ENCODE measurements at regions not wholly inside any gene's neighbourhood (a gene's known extent, or its start where the extent isn't known, plus 50 kb on each side); places are given as distances from the start of the nearest gene placed in this dataset.
"Not testable (repeated sequence)": the region's sequence is repeated elsewhere in the genome, so short reads cannot be mapped to it uniquely, and the experiment has no call there.

- H3K36me3 ChIP-seq (ENCODE audit: control insufficient read depth, insufficient read depth, low read length): no peaks in the 10 kb centered on the region
- peak overlapping the region; percentile 13 for H3K27ac ChIP-seq (ENCODE audit: low read depth, low read length, severe bottlenecking)
- H3K4me1 ChIP-seq (ENCODE audit: control insufficient read depth, insufficient read depth, low read length, poor library complexity, severe bottlenecking): peaks cover 18% of the 10 kb centered on the region
- no peak overlapping the region for H3K4me3 ChIP-seq (ENCODE audit: extremely low read depth, insufficient read depth, low read length, poor library complexity, severe bottlenecking)
- no peaks in the 10 kb centered on the region for H3K9me3 ChIP-seq (ENCODE audit: control insufficient read depth, low read length)
- 80 to 84% methylated on average over 9 to 12 of the region's 13 CpGs for WGBS, 2 experiments (ENCODE audit: insufficient coverage in 2 of 2)
Observed at GRCh38 chr4:152063621-152064240, 302.9 kb upstream of the GATB start.

- Histone ChIP-seq H3K36me3 (ENCODE audit: control insufficient read depth, insufficient read depth, low read length) (no peaks in the 10 kb centered on the region), H3K4me3 (ENCODE audit: extremely low read depth, insufficient read depth, low read length, poor library complexity, severe bottlenecking) (no peak overlapping the region), H3K27ac (ENCODE audit: low read depth, low read length, severe bottlenecking) (no peak overlapping the region), H3K9me3 (ENCODE audit: control insufficient read depth, low read length) (no peaks in the 10 kb centered on the region), H3K4me1 (ENCODE audit: control insufficient read depth, insufficient read depth, low read length, poor library complexity, severe bottlenecking) (peaks cover 18% of the 10 kb centered on the region)
- 90% methylated on average over 2 of the region's 2 CpGs; no CpG with 5 or more reads in 1 of the 2 experiments for whole genome bisulfite sequencing, 2 experiments (ENCODE audit: insufficient coverage in 2 of 2)
Observed at GRCh38 chr4:152062936-152063620, 302.3 kb upstream of the GATB start.

- WGBS, 2 experiments (ENCODE audit: insufficient coverage in 2 of 2): no CpG with 5 or more reads among the region's 3 CpGs
Observed at GRCh38 chr4:152054731-152055130, 293.9 kb upstream of the GATB start.

GRCh38 chr4:152052451-152053057 is 291.7 kb upstream of the GATB start:
- Histone ChIP-seq H3K9me3 (ENCODE audit: control insufficient read depth, low read length) (peaks cover 3% of the 10 kb centered on the region), H3K27ac (ENCODE audit: low read depth, low read length, severe bottlenecking) (no peak overlapping the region), H3K4me1 (ENCODE audit: control insufficient read depth, insufficient read depth, low read length, poor library complexity, severe bottlenecking) (peaks cover 8% of the 10 kb centered on the region), H3K36me3 (ENCODE audit: control insufficient read depth, insufficient read depth, low read length) (no peaks in the 10 kb centered on the region), H3K4me3 (ENCODE audit: extremely low read depth, insufficient read depth, low read length, poor library complexity, severe bottlenecking) (no peak overlapping the region)
- 88 to 100% methylated on average over 1 to 2 of the region's 4 CpGs for WGBS, 2 experiments (ENCODE audit: insufficient coverage in 2 of 2)

More at GRCh38 chr4:152054731-152055130, 293.9 kb upstream of the GATB start:
- H3K36me3 ChIP-seq (ENCODE audit: control insufficient read depth, insufficient read depth, low read length): no peaks in the 10 kb centered on the region
- H3K4me1 ChIP-seq (ENCODE audit: control insufficient read depth, insufficient read depth, low read length, poor library complexity, severe bottlenecking): peaks cover 8% of the 10 kb centered on the region
- H3K4me3 ChIP-seq (ENCODE audit: extremely low read depth, insufficient read depth, low read length, poor library complexity, severe bottlenecking): no peak overlapping the region
- no peak overlapping the region for H3K27ac ChIP-seq (ENCODE audit: low read depth, low read length, severe bottlenecking)
- H3K9me3 ChIP-seq (ENCODE audit: control insufficient read depth, low read length): peaks cover 3% of the 10 kb centered on the region

GRCh38 chr4:152051332-152051731 is 290.5 kb upstream of the GATB start:
- H3K4me1 ChIP-seq (ENCODE audit: control insufficient read depth, insufficient read depth, low read length, poor library complexity, severe bottlenecking); H3K9me3 ChIP-seq (ENCODE audit: control insufficient read depth, low read length); H3K36me3 ChIP-seq (ENCODE audit: control insufficient read depth, insufficient read depth, low read length); H3K27ac ChIP-seq (ENCODE audit: low read depth, low read length, severe bottlenecking); H3K4me3 ChIP-seq (ENCODE audit: extremely low read depth, insufficient read depth, low read length, poor library complexity, severe bottlenecking): not testable (repeated sequence)
- WGBS, 2 experiments (ENCODE audit: insufficient coverage in 2 of 2): 89 to 95% methylated on average over 13 to 14 of the region's 15 CpGs

GRCh38 chr4:152050106-152050505 is 289.3 kb upstream of the GATB start:
- H3K9me3 ChIP-seq (ENCODE audit: control insufficient read depth, low read length): no peaks in the 10 kb centered on the region
- H3K4me1 ChIP-seq (ENCODE audit: control insufficient read depth, insufficient read depth, low read length, poor library complexity, severe bottlenecking): peaks cover 14% of the 10 kb centered on the region
- H3K36me3 ChIP-seq (ENCODE audit: control insufficient read depth, insufficient read depth, low read length): no peaks in the 10 kb centered on the region
- H3K4me3 ChIP-seq (ENCODE audit: extremely low read depth, insufficient read depth, low read length, poor library complexity, severe bottlenecking): no peak overlapping the region
- no peak overlapping the region for H3K27ac ChIP-seq (ENCODE audit: low read depth, low read length, severe bottlenecking)
- 71 to 83% methylated on average over 1 to 2 of the region's 3 CpGs for WGBS, 2 experiments (ENCODE audit: insufficient coverage in 2 of 2)

GRCh38 chr4:152047451-152047850 is 286.6 kb upstream of the GATB start:
- peaks cover 8% of the 10 kb centered on the region for H3K9me3 ChIP-seq (ENCODE audit: control insufficient read depth, low read length)
- no peak overlapping the region for H3K27ac ChIP-seq (ENCODE audit: low read depth, low read length, severe bottlenecking)
- H3K4me3 ChIP-seq (ENCODE audit: extremely low read depth, insufficient read depth, low read length, poor library complexity, severe bottlenecking): no peak overlapping the region
- peaks cover 9% of the 10 kb centered on the region for H3K4me1 ChIP-seq (ENCODE audit: control insufficient read depth, insufficient read depth, low read length, poor library complexity, severe bottlenecking)
- 88 to 96% methylated on average over 2 of the region's 2 CpGs for WGBS, 2 experiments (ENCODE audit: insufficient coverage in 2 of 2)
- no peaks in the 10 kb centered on the region for H3K36me3 ChIP-seq (ENCODE audit: control insufficient read depth, insufficient read depth, low read length)

GRCh38 chr4:152045807-152046571 is 285.2 kb upstream of the GATB start:
- Histone ChIP-seq H3K4me3 (ENCODE audit: extremely low read depth, insufficient read depth, low read length, poor library complexity, severe bottlenecking) (peak overlapping the region; percentile 9), H3K4me1 (ENCODE audit: control insufficient read depth, insufficient read depth, low read length, poor library complexity, severe bottlenecking) (peaks cover 6% of the 10 kb centered on the region), H3K27ac (ENCODE audit: low read depth, low read length, severe bottlenecking) (peak overlapping the region; percentile 90), H3K36me3 (ENCODE audit: control insufficient read depth, insufficient read depth, low read length) (no peaks in the 10 kb centered on the region), H3K9me3 (ENCODE audit: control insufficient read depth, low read length) (peaks cover 8% of the 10 kb centered on the region)
- 5 to 7% methylated on average over 26 to 33 of the region's 35 CpGs for WGBS, 2 experiments (ENCODE audit: insufficient coverage in 2 of 2)

- H3K36me3 ChIP-seq (ENCODE audit: control insufficient read depth, insufficient read depth, low read length): no peaks in the 10 kb centered on the region
- peaks cover 6% of the 10 kb centered on the region for H3K4me1 ChIP-seq (ENCODE audit: control insufficient read depth, insufficient read depth, low read length, poor library complexity, severe bottlenecking)
- peak overlapping the region; percentile 9 for H3K4me3 ChIP-seq (ENCODE audit: extremely low read depth, insufficient read depth, low read length, poor library complexity, severe bottlenecking)
- peak overlapping the region; percentile 90 for H3K27ac ChIP-seq (ENCODE audit: low read depth, low read length, severe bottlenecking)
- peaks cover 8% of the 10 kb centered on the region for H3K9me3 ChIP-seq (ENCODE audit: control insufficient read depth, low read length)
- WGBS, 2 experiments (ENCODE audit: insufficient coverage in 2 of 2): 21 to 25% methylated on average over 6 to 7 of the region's 10 CpGs
Observed at GRCh38 chr4:152045449-152045806, 284.6 kb upstream of the GATB start.

- Histone ChIP-seq H3K9me3 (ENCODE audit: control insufficient read depth, low read length) (peaks cover 8% of the 10 kb centered on the region), H3K4me3 (ENCODE audit: extremely low read depth, insufficient read depth, low read length, poor library complexity, severe bottlenecking) (no peak overlapping the region), H3K36me3 (ENCODE audit: control insufficient read depth, insufficient read depth, low read length) (no peaks in the 10 kb centered on the region), H3K27ac (ENCODE audit: low read depth, low read length, severe bottlenecking) (no peak overlapping the region), H3K4me1 (ENCODE audit: control insufficient read depth, insufficient read depth, low read length, poor library complexity, severe bottlenecking) (peaks cover 11% of the 10 kb centered on the region)
- 84 to 95% methylated on average over 7 of the region's 9 CpGs for WGBS, 2 experiments (ENCODE audit: insufficient coverage in 2 of 2)
Observed at GRCh38 chr4:152044331-152045036, 283.7 kb upstream of the GATB start.
